Endothelial cell of umbilical vein (primary cell): ENCODE measurements at regions not wholly inside any gene's neighbourhood (a gene's known extent, or its start where the extent isn't known, plus 50 kb on each side); places are given as distances from the start of the nearest gene placed in this dataset.

Source experiments
- EZH2 ChIP-seq: IDR thresholded peaks from 2 replicates; pipeline ENCODE4 v1.6.1; 2012; ENCODE audit warnings: borderline replicate concordance, low read depth, mild to moderate bottlenecking, moderate library complexity, low read length, inconsistent platforms; ENCODE audit not compliant: severe bottlenecking
- FOS ChIP-seq: IDR thresholded peaks from 2 replicates; pipeline ENCODE4 v1.6.1; 2011; ENCODE audit warnings: mild to moderate bottlenecking, low read length, moderate library complexity, borderline replicate concordance; ENCODE audit not compliant: insufficient read depth
- GATA2 ChIP-seq: IDR thresholded peaks from 2 replicates; pipeline ENCODE4 v1.7.0; 2011; ENCODE audit warnings: low read depth, mild to moderate bottlenecking, moderate library complexity, mixed read lengths, low read length; ENCODE audit not compliant: insufficient read length, insufficient read depth
- JUN ChIP-seq: IDR thresholded peaks from 2 replicates; pipeline ENCODE4 v1.6.1; 2011; ENCODE audit warnings: borderline replicate concordance, low read depth; ENCODE audit not compliant: insufficient read length, insufficient read depth
- MYC ChIP-seq: IDR thresholded peaks from one replicate; pipeline ENCODE4 v1.6.1; 2011; ENCODE audit warnings: mild to moderate bottlenecking, low read depth, low read length
- POLR2A ChIP-seq: IDR thresholded peaks from 2 replicates; pipeline ENCODE4 v1.6.1; 2012; ENCODE audit warnings: low read depth, mild to moderate bottlenecking, control low read depth, low read length
- POLR2AphosphoS5 ChIP-seq: IDR thresholded peaks from 2 replicates; pipeline ENCODE4 v1.6.1; 2012; ENCODE audit warnings: low read depth, mild to moderate bottlenecking, control low read depth, low read length, moderate library complexity; ENCODE audit not compliant: insufficient read depth
- TF ChIP-seq, protein P1 (sequence below), 2 donors: IDR thresholded peaks; 1 replicate in 1 of 2; 2 replicates in 1 of 2; pipeline ENCODE4 v1.5.1; 2011; ENCODE audit warnings: low read length in 2 of 2, mild to moderate bottlenecking in 2 of 2, moderate library complexity in 2 of 2, control low read depth in 1 of 2, inconsistent platforms in 1 of 2, low read depth in 1 of 2; ENCODE audit not compliant: insufficient read depth in 1 of 2; ENCODE audit errors: extremely low read depth in 1 of 2
- TF ChIP-seq, protein P2 (sequence below): IDR thresholded peaks from 2 replicates; pipeline ENCODE4 v1.6.1; 2011; ENCODE audit not compliant: insufficient read depth, insufficient read length

DNA sequence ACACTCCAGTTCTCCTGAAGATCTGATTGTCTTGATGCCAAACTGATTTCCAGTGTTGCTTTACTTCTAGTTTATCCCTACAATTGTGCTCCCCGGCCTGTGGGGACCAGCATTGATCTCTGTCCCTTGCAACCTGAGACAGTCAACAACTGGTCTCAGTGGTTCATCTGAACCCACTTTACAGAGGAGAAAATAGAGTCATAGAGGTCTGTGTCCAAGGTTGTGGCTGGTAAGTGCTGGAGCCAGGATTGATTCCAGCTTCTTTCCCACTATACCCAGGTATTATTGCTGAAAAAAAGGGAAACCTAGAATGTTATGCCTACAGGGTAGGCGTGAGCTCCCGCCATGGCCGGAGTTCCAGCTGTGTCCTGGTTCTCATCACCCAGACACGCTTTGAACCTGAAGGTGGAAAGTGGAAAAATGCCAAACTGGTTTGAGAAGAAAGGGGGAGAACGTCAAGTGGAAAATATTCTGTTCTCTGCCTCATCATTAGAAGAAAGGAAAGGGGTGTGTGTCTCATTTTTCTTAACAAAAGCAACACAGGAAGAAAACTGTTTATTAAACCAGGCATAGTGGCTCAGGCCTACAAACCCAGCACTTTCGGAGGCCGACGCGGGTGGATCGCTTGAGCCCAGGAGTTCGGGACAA lies 60.7 kb upstream of the ITPKB start:
- TF ChIP-seq, protein P1, sequence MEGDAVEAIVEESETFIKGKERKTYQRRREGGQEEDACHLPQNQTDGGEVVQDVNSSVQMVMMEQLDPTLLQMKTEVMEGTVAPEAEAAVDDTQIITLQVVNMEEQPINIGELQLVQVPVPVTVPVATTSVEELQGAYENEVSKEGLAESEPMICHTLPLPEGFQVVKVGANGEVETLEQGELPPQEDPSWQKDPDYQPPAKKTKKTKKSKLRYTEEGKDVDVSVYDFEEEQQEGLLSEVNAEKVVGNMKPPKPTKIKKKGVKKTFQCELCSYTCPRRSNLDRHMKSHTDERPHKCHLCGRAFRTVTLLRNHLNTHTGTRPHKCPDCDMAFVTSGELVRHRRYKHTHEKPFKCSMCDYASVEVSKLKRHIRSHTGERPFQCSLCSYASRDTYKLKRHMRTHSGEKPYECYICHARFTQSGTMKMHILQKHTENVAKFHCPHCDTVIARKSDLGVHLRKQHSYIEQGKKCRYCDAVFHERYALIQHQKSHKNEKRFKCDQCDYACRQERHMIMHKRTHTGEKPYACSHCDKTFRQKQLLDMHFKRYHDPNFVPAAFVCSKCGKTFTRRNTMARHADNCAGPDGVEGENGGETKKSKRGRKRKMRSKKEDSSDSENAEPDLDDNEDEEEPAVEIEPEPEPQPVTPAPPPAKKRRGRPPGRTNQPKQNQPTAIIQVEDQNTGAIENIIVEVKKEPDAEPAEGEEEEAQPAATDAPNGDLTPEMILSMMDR (IDR thresholded peaks at IDR 0.05; ENCODE audit: extremely low read depth in 1 of 2, insufficient read depth in 1 of 2, low read depth in 1 of 2, low read length in 2 of 2): no peak
- TF ChIP-seq EZH2 (no peak), FOS (no peak), POLR2A (no peak), MYC (no peak), JUN (peak; percentile 12), POLR2AphosphoS5 (no peak), GATA2 (no peak)
- TF ChIP-seq, protein P2, sequence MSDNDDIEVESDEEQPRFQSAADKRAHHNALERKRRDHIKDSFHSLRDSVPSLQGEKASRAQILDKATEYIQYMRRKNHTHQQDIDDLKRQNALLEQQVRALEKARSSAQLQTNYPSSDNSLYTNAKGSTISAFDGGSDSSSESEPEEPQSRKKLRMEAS: no peak
